DND-41 (cell line): ENCODE measurements at regions not wholly inside any gene's neighbourhood (a gene's known extent, or its start where the extent isn't known, plus 50 kb on each side); places are given as distances from the start of the nearest gene placed in this dataset.

Source experiments
- ATAC-seq: fragments of 200-7000 bp; cut with Tn5 transposase; 3 replicates; pipeline ENCODE4 v1.9.1; 2021; ENCODE audit warnings: low read depth; ENCODE audit not compliant: insufficient read depth
- DNase-seq: peaks from one replicate; pipeline ENCODE4 v3.0.0-alpha.2; 2020
- H2AFZ ChIP-seq: 2 replicates; pipeline ENCODE4 v1.6.0; 2012; ENCODE audit warnings: low read depth, low read length
- H3K27ac ChIP-seq: 2 replicates; pipeline ENCODE4 v1.5.1; 2012; ENCODE audit warnings: low read length, inconsistent platforms
- H3K27me3 ChIP-seq: fragments of 200-600 bp; sonication (generic); 2 replicates; pipeline ENCODE4 v1.6.0; 2012; ENCODE audit warnings: low read length, mild to moderate bottlenecking, inconsistent platforms; ENCODE audit not compliant: insufficient read depth, poor library complexity
- H3K36me3 ChIP-seq: 2 replicates; pipeline ENCODE4 v1.5.1; 2012; ENCODE audit warnings: low read length, inconsistent platforms; ENCODE audit not compliant: insufficient read depth
- H3K4me1 ChIP-seq: 2 replicates; pipeline ENCODE4 v1.5.1; 2012; ENCODE audit warnings: mild to moderate bottlenecking, low read length; ENCODE audit not compliant: insufficient read depth
- H3K4me2 ChIP-seq: 2 replicates; pipeline ENCODE4 v1.6.0; 2012; ENCODE audit warnings: mild to moderate bottlenecking, moderate library complexity, low read length, inconsistent platforms; ENCODE audit not compliant: insufficient read depth
- H3K4me3 ChIP-seq, 2 experiments: fragments of 200-600 bp in 1 of 2; shearing (Covaris generic) in 1 of 2; 2 replicates each; pipeline ENCODE4 v1.5.1; 2012 to 2016; ENCODE audit warnings: inconsistent platforms in 2 of 2, low read length in 2 of 2, mild to moderate bottlenecking in 2 of 2, low read depth in 1 of 2, moderate library complexity in 1 of 2
- H3K79me2 ChIP-seq: 2 replicates; pipeline ENCODE4 v1.6.0; 2012; ENCODE audit warnings: low read length, inconsistent platforms; ENCODE audit not compliant: insufficient read depth
- H3K9ac ChIP-seq: 2 replicates; pipeline ENCODE4 v1.6.0; 2012; ENCODE audit warnings: low read depth, mild to moderate bottlenecking, inconsistent platforms, low read length, moderate library complexity
- H3K9me3 ChIP-seq: 2 replicates; pipeline ENCODE4 v1.5.1; 2012; ENCODE audit warnings: low read length, moderate library complexity, mild to moderate bottlenecking, inconsistent platforms; ENCODE audit not compliant: insufficient read depth, severe bottlenecking
- H4K20me1 ChIP-seq: 2 replicates; pipeline ENCODE4 v1.6.0; 2012; ENCODE audit warnings: low read length; ENCODE audit not compliant: insufficient read depth
- EZH2 ChIP-seq: IDR thresholded peaks from 3 replicates; pipeline ENCODE4 v1.6.1; 2012; ENCODE audit warnings: borderline replicate concordance, low read depth, mild to moderate bottlenecking, moderate library complexity, low read length, inconsistent platforms; ENCODE audit not compliant: severe bottlenecking
- TF ChIP-seq, protein P1 (sequence below): IDR thresholded peaks from 2 replicates; pipeline ENCODE4 v1.5.1; 2012; ENCODE audit warnings: borderline replicate concordance, low read length, moderate library complexity, mild to moderate bottlenecking; ENCODE audit not compliant: poor library complexity, severe bottlenecking; ENCODE audit errors: extremely low read depth

- TF ChIP-seq, protein P1, sequence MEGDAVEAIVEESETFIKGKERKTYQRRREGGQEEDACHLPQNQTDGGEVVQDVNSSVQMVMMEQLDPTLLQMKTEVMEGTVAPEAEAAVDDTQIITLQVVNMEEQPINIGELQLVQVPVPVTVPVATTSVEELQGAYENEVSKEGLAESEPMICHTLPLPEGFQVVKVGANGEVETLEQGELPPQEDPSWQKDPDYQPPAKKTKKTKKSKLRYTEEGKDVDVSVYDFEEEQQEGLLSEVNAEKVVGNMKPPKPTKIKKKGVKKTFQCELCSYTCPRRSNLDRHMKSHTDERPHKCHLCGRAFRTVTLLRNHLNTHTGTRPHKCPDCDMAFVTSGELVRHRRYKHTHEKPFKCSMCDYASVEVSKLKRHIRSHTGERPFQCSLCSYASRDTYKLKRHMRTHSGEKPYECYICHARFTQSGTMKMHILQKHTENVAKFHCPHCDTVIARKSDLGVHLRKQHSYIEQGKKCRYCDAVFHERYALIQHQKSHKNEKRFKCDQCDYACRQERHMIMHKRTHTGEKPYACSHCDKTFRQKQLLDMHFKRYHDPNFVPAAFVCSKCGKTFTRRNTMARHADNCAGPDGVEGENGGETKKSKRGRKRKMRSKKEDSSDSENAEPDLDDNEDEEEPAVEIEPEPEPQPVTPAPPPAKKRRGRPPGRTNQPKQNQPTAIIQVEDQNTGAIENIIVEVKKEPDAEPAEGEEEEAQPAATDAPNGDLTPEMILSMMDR, result no peak
- TF ChIP-seq EZH2, result no peak
- H3K9ac ChIP-seq, result no peak overlapping the region
- H3K79me2 ChIP-seq, result no peaks in the 10 kb centered on the region
- H3K4me2 ChIP-seq, result no peak overlapping the region
- no peaks in the 10 kb centered on the region for H3K27me3 ChIP-seq
- H3K4me3 ChIP-seq, result no peak overlapping the region
- no peaks in the 10 kb centered on the region for H3K4me1 ChIP-seq
- H3K36me3 ChIP-seq, result no peaks in the 10 kb centered on the region
- H3K9me3 ChIP-seq, result no peaks in the 10 kb centered on the region
- DNase-seq (no peak), ATAC-seq (no peak)
- no peaks in the 10 kb centered on the region for H4K20me1 ChIP-seq
- no peak overlapping the region for H2AFZ ChIP-seq
- no peak overlapping the region for H3K27ac ChIP-seq
Observed at GRCh38 chr5:125713109-125713805, 710.0 kb upstream of the GRAMD2B start.

DNA sequence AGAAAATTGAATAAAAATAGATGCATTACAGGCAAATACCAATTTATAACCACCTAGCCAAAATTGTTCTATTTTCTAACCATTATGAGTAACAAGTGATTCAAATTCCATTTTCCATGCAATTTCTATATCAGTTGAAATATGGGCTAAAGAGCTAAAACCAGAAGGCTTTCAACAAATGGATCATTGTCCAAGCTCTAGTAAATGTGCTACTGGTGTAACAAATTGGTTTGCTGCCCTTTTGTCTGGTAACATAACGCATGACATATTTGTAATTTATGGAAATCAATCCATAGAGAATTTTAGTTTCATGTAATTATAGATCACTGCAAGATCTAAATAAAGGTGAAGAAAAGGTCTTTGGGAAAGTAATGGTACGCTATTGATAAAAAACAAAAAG, 708.0 kb upstream of the GRAMD2B start:
- no peak overlapping the region for H3K27ac ChIP-seq
- no peaks in the 10 kb centered on the region for H3K36me3 ChIP-seq
- H3K4me2 ChIP-seq, result no peak overlapping the region
- no peaks in the 10 kb centered on the region for H3K4me1 ChIP-seq
- ATAC-seq (no peak), DNase-seq (no peak)
- TF ChIP-seq EZH2, result no peak
- TF ChIP-seq, protein P1, result no peak
- no peak overlapping the region for H2AFZ ChIP-seq
- H3K79me2 ChIP-seq, result no peaks in the 10 kb centered on the region
- H3K4me3 ChIP-seq, result no peak overlapping the region
- no peaks in the 10 kb centered on the region for H3K9me3 ChIP-seq
- no peaks in the 10 kb centered on the region for H3K27me3 ChIP-seq
- H3K9ac ChIP-seq, result no peak overlapping the region
- no peaks in the 10 kb centered on the region for H4K20me1 ChIP-seq

DNA sequence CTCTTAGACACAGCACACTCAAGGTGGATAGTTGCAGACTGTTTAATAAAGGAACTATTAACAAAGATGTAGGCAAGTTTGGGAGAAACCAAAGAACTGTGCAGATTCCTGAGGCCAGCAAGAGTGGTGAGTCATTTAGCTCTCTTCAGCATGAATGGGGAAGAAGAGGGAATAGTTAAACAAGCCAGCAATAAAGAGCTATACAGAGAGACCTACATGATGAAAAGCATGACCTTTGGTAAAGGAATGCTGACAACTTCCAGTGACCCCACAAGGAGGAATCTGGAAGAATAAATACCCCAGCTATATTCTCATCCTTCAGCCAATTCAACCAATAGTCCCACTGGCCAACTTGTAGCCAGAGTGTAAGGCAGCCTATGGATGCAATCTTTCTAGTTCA, 706.0 kb upstream of the GRAMD2B start:
- Histone ChIP-seq H3K36me3 (no peaks in the 10 kb centered on the region), H3K9me3 (no peaks in the 10 kb centered on the region), H3K4me1 (no peaks in the 10 kb centered on the region), H3K79me2 (no peaks in the 10 kb centered on the region), H2AFZ (no peak overlapping the region), H3K9ac (no peak overlapping the region), H3K27ac (no peak overlapping the region), H4K20me1 (no peaks in the 10 kb centered on the region), H3K27me3 (no peaks in the 10 kb centered on the region), H3K4me2 (no peak overlapping the region), H3K4me3 (no peak overlapping the region)
- no peak for ATAC-seq
- TF ChIP-seq EZH2, result no peak
- TF ChIP-seq, protein P1, result no peak
- DNase-seq, result no peak

- no peak overlapping the region for H3K4me2 ChIP-seq
- no peaks in the 10 kb centered on the region for H3K9me3 ChIP-seq
- no peaks in the 10 kb centered on the region for H3K27me3 ChIP-seq
- TF ChIP-seq EZH2, result no peak
- TF ChIP-seq, protein P1, result no peak
- no peaks in the 10 kb centered on the region for H3K4me1 ChIP-seq
- ATAC-seq, result no peak
- H3K36me3 ChIP-seq, result no peaks in the 10 kb centered on the region
- no peaks in the 10 kb centered on the region for H3K79me2 ChIP-seq
- H2AFZ ChIP-seq, result no peak overlapping the region
- no peak overlapping the region for H3K9ac ChIP-seq
- H3K27ac ChIP-seq, result no peak overlapping the region
- no peak for DNase-seq
- H4K20me1 ChIP-seq, result no peaks in the 10 kb centered on the region
- no peak overlapping the region for H3K4me3 ChIP-seq
Observed at GRCh38 chr5:125719681-125720347, 703.4 kb upstream of the GRAMD2B start.
